PC-3 (cell line): ENCODE measurements at regions not wholly inside any gene's neighbourhood (a gene's known extent, or its start where the extent isn't known, plus 50 kb on each side); places are given as distances from the start of the nearest gene placed in this dataset.
A peak's percentile ranks its signal among the peaks of the same experiment; 100 is the strongest.

Experiments
- ATAC-seq: fragments of 200-7000 bp; cut with Tn5 transposase; 2 replicates; pipeline ENCODE4 v1.9.1; 2020; ENCODE audit warnings: mild to moderate bottlenecking, moderate library complexity
- BruUV-seq: library from RNA; stranded (reverse); fragments of 400-500 nt; replicated peaks from 2 replicates; lab custom pipeline; 2021; lab: Mats Ljungman, UMichigan
- CTCF ChIA-PET: fragments of 300-600 bp; sonication (Branson Sonifier 250); formaldehyde crosslinking; loops from one replicate; lab custom pipeline; 2022; ENCODE audit warnings: antibody characterized with exemption; lab: Charles Lee
- POLR2A ChIA-PET: fragments of 300-600 bp; sonication (Branson Sonifier 250); formaldehyde crosslinking; loops from one replicate; lab custom pipeline; 2022; ENCODE audit warnings: antibody characterized with exemption; ENCODE audit not compliant: unreplicated experiment; lab: Charles Lee
- DNase-seq: peaks from one replicate; pipeline ENCODE4 v3.0.0-alpha.2; 2015
- H2AFZ ChIP-seq: fragments of 300-600 bp; sonication (generic); 2 replicates; pipeline ENCODE4 v1.6.0; 2016; ENCODE audit warnings: antibody characterized with exemption, low read length
- H3F3A ChIP-seq: fragments of 300-600 bp; sonication (generic); one replicate; pipeline ENCODE4 v1.6.0; 2017; ENCODE audit warnings: antibody characterized with exemption, low read length, control low read depth, mild to moderate bottlenecking; ENCODE audit not compliant: unreplicated experiment
- H3K27ac ChIP-seq: fragments of 300-600 bp; sonication (generic); 2 replicates; pipeline ENCODE4 v1.5.1; 2016; ENCODE audit warnings: mild to moderate bottlenecking, low read length
- H3K27me3 ChIP-seq: fragments of 300-600 bp; sonication (generic); 2 replicates; pipeline ENCODE4 v1.6.1; 2016; ENCODE audit warnings: low read length, mixed read lengths
- H3K36me3 ChIP-seq: fragments of 300-600 bp; sonication (generic); 2 replicates; pipeline ENCODE4 v1.6.1; 2016; ENCODE audit warnings: low read depth, mixed run types, low read length, mixed read lengths
- H3K4me1 ChIP-seq: fragments of 300-600 bp; sonication (generic); 2 replicates; pipeline ENCODE4 v1.5.1; 2016; ENCODE audit warnings: low read length; ENCODE audit not compliant: insufficient read depth
- H3K4me2 ChIP-seq: fragments of 300-600 bp; sonication (generic); 2 replicates; pipeline ENCODE4 v1.6.0; 2016; ENCODE audit warnings: low read length
- H3K4me3 ChIP-seq: fragments of 300-600 bp; sonication (generic); 2 replicates; pipeline ENCODE4 v1.5.1; 2016; ENCODE audit warnings: mild to moderate bottlenecking, low read length, mixed read lengths
- H3K79me2 ChIP-seq: fragments of 300-600 bp; sonication (generic); 2 replicates; pipeline ENCODE4 v1.6.1; 2017; ENCODE audit warnings: low read length, mixed read lengths
- H3K9ac ChIP-seq: fragments of 300-600 bp; sonication (generic); 2 replicates; pipeline ENCODE4 v1.6.0; 2016; ENCODE audit warnings: mild to moderate bottlenecking, low read length
- H3K9me2 ChIP-seq: fragments of 300-600 bp; sonication (generic); replicated peaks from 2 replicates; pipeline ENCODE4 v1.6.1; 2016; ENCODE audit warnings: mixed run types, low read length, mixed read lengths
- H3K9me3 ChIP-seq: fragments of 300-600 bp; sonication (generic); 2 replicates; pipeline ENCODE4 v1.6.1; 2016; ENCODE audit warnings: low read length, mixed read lengths
- H4K20me1 ChIP-seq: fragments of 300-600 bp; sonication (generic); 2 replicates; pipeline ENCODE4 v1.6.1; 2016; ENCODE audit warnings: low read length, mixed read lengths
- EZH2 ChIP-seq: fragments of 300-600 bp; sonication (generic); IDR thresholded peaks from one replicate; pipeline ENCODE4 v1.6.1; 2017; ENCODE audit warnings: antibody characterized with exemption, mild to moderate bottlenecking, low read length; ENCODE audit not compliant: unreplicated experiment
- EZH2phosphoT487 ChIP-seq: fragments of 300-600 bp; sonication (generic); IDR thresholded peaks from 2 replicates; pipeline ENCODE4 v1.6.1; 2018; ENCODE audit warnings: mild to moderate bottlenecking, antibody characterized with exemption, low read length, borderline replicate concordance
- intact Hi-C: fragments of 100-400 bp; cut with micrococcal nuclease; formaldehyde crosslinking; loops from 2 replicates; pipeline ENCODE4 v1.9.0; 2023
- TF ChIP-seq, protein P1 (sequence below): fragments of 300-600 bp; sonication (generic); conservative IDR thresholded peaks from 2 replicates; pipeline ENCODE4 v1.5.1; 2017; ENCODE audit warnings: antibody characterized with exemption, low read depth, mild to moderate bottlenecking, low read length

DNA sequence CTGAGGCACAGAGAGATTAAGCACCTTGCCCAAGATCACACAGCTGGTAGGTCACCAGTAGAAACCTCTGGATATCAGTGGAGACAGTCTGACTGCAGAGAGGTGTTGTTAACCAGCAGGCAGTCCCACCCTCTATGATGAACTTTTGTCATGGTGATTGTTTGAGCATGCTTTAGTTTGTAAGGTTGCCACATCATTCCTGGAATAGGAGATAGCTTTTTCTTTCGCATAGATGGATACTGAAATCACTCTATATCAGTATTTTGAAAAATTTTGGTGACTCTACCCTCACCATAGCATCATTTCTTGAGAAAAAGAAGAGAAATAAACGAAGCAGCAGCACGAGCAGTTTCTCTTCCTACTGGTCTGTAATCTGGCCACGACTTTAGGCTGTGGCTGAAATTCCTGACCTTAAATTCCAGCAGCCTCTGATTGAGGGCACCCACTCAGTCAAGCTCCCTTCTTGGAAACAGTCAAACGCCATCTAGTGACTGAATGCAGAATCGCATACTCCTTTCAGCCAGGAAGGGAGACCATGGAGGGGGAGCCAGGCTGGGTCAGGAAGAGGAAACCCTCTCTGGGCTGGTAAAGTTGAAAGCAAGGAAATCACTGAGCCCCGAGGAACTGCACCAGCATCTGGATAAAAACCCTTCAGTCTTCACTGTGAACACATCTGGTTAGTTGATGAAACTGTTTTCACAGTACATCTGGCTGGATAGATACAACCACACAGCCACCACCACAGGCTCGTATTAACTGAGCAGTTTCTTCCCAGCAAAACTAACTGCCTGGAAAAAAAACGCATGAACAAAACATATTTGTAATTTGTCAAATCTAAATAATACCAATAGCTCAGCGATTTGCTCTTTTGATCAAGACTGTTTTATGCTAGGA, 108.5 kb upstream of the XYLT1 start:
- DNase-seq (peak; percentile 46), ATAC-seq (no peak)
- Histone ChIP-seq H4K20me1 (no peaks in the 10 kb centered on the region), H3F3A (no peaks in the 10 kb centered on the region), H3K79me2 (no peaks in the 10 kb centered on the region), H3K4me1 (no peaks in the 10 kb centered on the region), H3K4me3 (no peak overlapping the region), H3K9me2 (no peaks in the 10 kb centered on the region), H3K4me2 (no peak overlapping the region), H3K36me3 (no peaks in the 10 kb centered on the region; the same call in 1 of the 2 replicates), H3K9me3 (no peaks in the 10 kb centered on the region), H3K9ac (no peak overlapping the region), H2AFZ (no peak overlapping the region), H3K27ac (no peak overlapping the region), H3K27me3 (no peaks in the 10 kb centered on the region)
- CTCF ChIA-PET = no interaction called here
- POLR2A ChIA-PET = no interaction called here
- no TSS peak for BruUV-seq
- TF ChIP-seq EZH2 (no peak), EZH2phosphoT487 (no peak)
- TF ChIP-seq, protein P1, sequence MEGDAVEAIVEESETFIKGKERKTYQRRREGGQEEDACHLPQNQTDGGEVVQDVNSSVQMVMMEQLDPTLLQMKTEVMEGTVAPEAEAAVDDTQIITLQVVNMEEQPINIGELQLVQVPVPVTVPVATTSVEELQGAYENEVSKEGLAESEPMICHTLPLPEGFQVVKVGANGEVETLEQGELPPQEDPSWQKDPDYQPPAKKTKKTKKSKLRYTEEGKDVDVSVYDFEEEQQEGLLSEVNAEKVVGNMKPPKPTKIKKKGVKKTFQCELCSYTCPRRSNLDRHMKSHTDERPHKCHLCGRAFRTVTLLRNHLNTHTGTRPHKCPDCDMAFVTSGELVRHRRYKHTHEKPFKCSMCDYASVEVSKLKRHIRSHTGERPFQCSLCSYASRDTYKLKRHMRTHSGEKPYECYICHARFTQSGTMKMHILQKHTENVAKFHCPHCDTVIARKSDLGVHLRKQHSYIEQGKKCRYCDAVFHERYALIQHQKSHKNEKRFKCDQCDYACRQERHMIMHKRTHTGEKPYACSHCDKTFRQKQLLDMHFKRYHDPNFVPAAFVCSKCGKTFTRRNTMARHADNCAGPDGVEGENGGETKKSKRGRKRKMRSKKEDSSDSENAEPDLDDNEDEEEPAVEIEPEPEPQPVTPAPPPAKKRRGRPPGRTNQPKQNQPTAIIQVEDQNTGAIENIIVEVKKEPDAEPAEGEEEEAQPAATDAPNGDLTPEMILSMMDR = peak; percentile 47
- intact Hi-C loops = no loop called here

DNA sequence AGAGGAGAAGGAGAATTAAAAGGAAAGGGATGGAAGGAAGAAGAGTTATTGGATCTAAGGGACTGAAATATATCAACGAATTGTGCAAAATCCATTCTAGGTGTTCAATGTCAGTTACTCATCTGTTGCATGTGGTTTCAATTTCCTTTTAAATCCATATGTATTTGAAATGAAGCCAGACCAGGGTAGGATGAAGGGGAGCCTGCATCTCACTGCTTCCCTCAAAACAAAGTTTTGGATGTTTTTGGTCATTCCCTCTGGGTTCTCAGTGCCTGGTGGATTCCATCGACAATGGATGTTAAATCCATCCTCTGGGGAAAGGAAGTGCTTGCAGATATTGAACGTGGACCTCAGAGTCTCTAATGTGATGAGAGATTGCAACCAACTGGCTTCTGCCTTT, 103.5 kb upstream of the XYLT1 start:
- Histone ChIP-seq H2AFZ (no peak overlapping the region), H3K36me3 (no peaks in the 10 kb centered on the region; the same call in 1 of the 2 replicates), H3K9me2 (no peaks in the 10 kb centered on the region), H3K4me3 (no peak overlapping the region), H3K4me1 (no peaks in the 10 kb centered on the region), H3K4me2 (no peak overlapping the region), H3K9ac (no peak overlapping the region), H4K20me1 (no peaks in the 10 kb centered on the region), H3K27ac (no peak overlapping the region), H3K9me3 (no peaks in the 10 kb centered on the region), H3K27me3 (no peaks in the 10 kb centered on the region), H3K79me2 (no peaks in the 10 kb centered on the region), H3F3A (no peaks in the 10 kb centered on the region)
- TF ChIP-seq EZH2 = no peak
- POLR2A ChIA-PET = no interaction called here
- BruUV-seq = no TSS peak
- ATAC-seq (no peak), DNase-seq (no peak)
- CTCF ChIA-PET = no interaction called here
- intact Hi-C loops = no loop called here

DNA sequence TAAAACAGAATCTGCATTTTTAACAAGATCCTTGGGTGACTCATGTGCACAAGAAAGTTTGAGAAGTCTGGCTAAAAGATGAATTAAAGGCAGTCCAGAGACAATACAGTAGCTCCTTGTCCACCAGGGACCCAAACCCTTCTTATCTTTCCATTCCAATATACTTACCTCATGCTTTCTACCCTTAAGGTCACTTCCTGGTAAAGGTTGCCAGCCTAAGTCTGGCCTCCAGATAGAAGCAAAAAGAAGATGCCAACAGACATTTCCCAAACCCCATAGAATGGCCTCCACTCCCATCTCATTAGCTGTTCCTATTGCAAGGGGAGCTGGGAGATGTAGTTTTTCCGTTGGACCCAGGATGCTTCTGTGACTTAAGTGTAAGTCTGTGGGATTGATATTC, 101.4 kb upstream of the XYLT1 start:
- Histone ChIP-seq H3K9ac (no peak overlapping the region), H2AFZ (no peak overlapping the region), H3K27me3 (no peaks in the 10 kb centered on the region), H3K9me3 (no peaks in the 10 kb centered on the region), H3F3A (no peaks in the 10 kb centered on the region), H3K79me2 (no peaks in the 10 kb centered on the region), H3K36me3 (no peaks in the 10 kb centered on the region), H3K9me2 (no peaks in the 10 kb centered on the region), H3K4me1 (no peaks in the 10 kb centered on the region), H3K4me3 (no peak overlapping the region), H3K27ac (no peak overlapping the region), H3K4me2 (no peak overlapping the region), H4K20me1 (no peaks in the 10 kb centered on the region)
- no TSS peak for BruUV-seq
- CTCF ChIA-PET = no interaction called here
- no peak for TF ChIP-seq EZH2
- POLR2A ChIA-PET = no interaction called here
- intact Hi-C loops = no loop called here
- ATAC-seq (no peak), DNase-seq (no peak)
